ENCODE measurements at regions not wholly inside any gene's neighbourhood (a gene's known extent, or its start where the extent isn't known, plus 50 kb on each side); places are given as distances from the start of the nearest gene placed in this dataset.

- H3K4me1 ChIP-seq (ENCODE audit: control insufficient read depth, low read depth, low read length) = no peaks in the 10 kb centered on the region
- no peak overlapping the region for H3K9ac ChIP-seq (ENCODE audit: low read length)
- no peaks in the 10 kb centered on the region for H3K9me3 ChIP-seq (ENCODE audit: control insufficient read depth, low read depth, low read length)
- H3K36me3 ChIP-seq (ENCODE audit: control insufficient read depth, low read depth, low read length) = no peaks in the 10 kb centered on the region
- no peak overlapping the region for H3K4me3 ChIP-seq (ENCODE audit: low read length)
- H3K27me3 ChIP-seq (ENCODE audit: control insufficient read depth, insufficient read depth, low read length) = no peaks in the 10 kb centered on the region
- H3K27ac ChIP-seq (ENCODE audit: low read length) = no peak overlapping the region
These were observed 278.7 kb upstream of the ZNF521 start for GRCh38 chr18:25630682-25631081.

GRCh38 chr18:25621682-25622081 is 269.7 kb upstream of the ZNF521 start:
- no peak overlapping the region for H3K4me3 ChIP-seq (ENCODE audit: low read length)
- H3K9me3 ChIP-seq (ENCODE audit: control insufficient read depth, low read depth, low read length) = no peaks in the 10 kb centered on the region
- H3K27ac ChIP-seq (ENCODE audit: low read length) = no peak overlapping the region
- H3K27me3 ChIP-seq (ENCODE audit: control insufficient read depth, insufficient read depth, low read length) = no peaks in the 10 kb centered on the region
- no peaks in the 10 kb centered on the region for H3K4me1 ChIP-seq (ENCODE audit: control insufficient read depth, low read depth, low read length)
- no peaks in the 10 kb centered on the region for H3K36me3 ChIP-seq (ENCODE audit: control insufficient read depth, low read depth, low read length)
- no peak overlapping the region for H3K9ac ChIP-seq (ENCODE audit: low read length)

GRCh38 chr18:25621144-25621543 is 269.2 kb upstream of the ZNF521 start:
- no peak overlapping the region for H3K9ac ChIP-seq (ENCODE audit: low read length)
- no peak overlapping the region for H3K27ac ChIP-seq (ENCODE audit: low read length)
- H3K4me3 ChIP-seq (ENCODE audit: low read length) = no peak overlapping the region
- no peaks in the 10 kb centered on the region for H3K36me3 ChIP-seq (ENCODE audit: control insufficient read depth, low read depth, low read length)
- no peaks in the 10 kb centered on the region for H3K4me1 ChIP-seq (ENCODE audit: control insufficient read depth, low read depth, low read length)
- no peaks in the 10 kb centered on the region for H3K27me3 ChIP-seq (ENCODE audit: control insufficient read depth, insufficient read depth, low read length)
- H3K9me3 ChIP-seq (ENCODE audit: control insufficient read depth, low read depth, low read length) = no peaks in the 10 kb centered on the region

GRCh38 chr18:25614168-25614567 is 262.2 kb upstream of the ZNF521 start:
- Histone ChIP-seq H3K27me3 (ENCODE audit: control insufficient read depth, insufficient read depth, low read length) (no peaks in the 10 kb centered on the region), H3K27ac (ENCODE audit: low read length) (no peak overlapping the region), H3K36me3 (ENCODE audit: control insufficient read depth, low read depth, low read length) (no peaks in the 10 kb centered on the region), H3K4me3 (ENCODE audit: low read length) (no peak overlapping the region), H3K9me3 (ENCODE audit: control insufficient read depth, low read depth, low read length) (no peaks in the 10 kb centered on the region), H3K9ac (ENCODE audit: low read length) (no peak overlapping the region), H3K4me1 (ENCODE audit: control insufficient read depth, low read depth, low read length) (peaks cover 5% of the 10 kb centered on the region)

- H3K27me3 ChIP-seq (ENCODE audit: control insufficient read depth, insufficient read depth, low read length) = no peaks in the 10 kb centered on the region
- H3K9ac ChIP-seq (ENCODE audit: low read length) = no peak overlapping the region
- no peaks in the 10 kb centered on the region for H3K36me3 ChIP-seq (ENCODE audit: control insufficient read depth, low read depth, low read length)
- H3K4me3 ChIP-seq (ENCODE audit: low read length) = no peak overlapping the region
- no peak overlapping the region for H3K27ac ChIP-seq (ENCODE audit: low read length)
- no peaks in the 10 kb centered on the region for H3K9me3 ChIP-seq (ENCODE audit: control insufficient read depth, low read depth, low read length)
- H3K4me1 ChIP-seq (ENCODE audit: control insufficient read depth, low read depth, low read length) = peaks cover 5% of the 10 kb centered on the region
These were observed 260.5 kb upstream of the ZNF521 start for GRCh38 chr18:25612466-25612865.

GRCh38 chr18:25608091-25608490 is 256.1 kb upstream of the ZNF521 start:
- H3K4me3 ChIP-seq (ENCODE audit: low read length) = no peak overlapping the region
- H3K27ac ChIP-seq (ENCODE audit: low read length) = no peak overlapping the region
- H3K9ac ChIP-seq (ENCODE audit: low read length) = no peak overlapping the region
- no peaks in the 10 kb centered on the region for H3K27me3 ChIP-seq (ENCODE audit: control insufficient read depth, insufficient read depth, low read length)
- H3K4me1 ChIP-seq (ENCODE audit: control insufficient read depth, low read depth, low read length) = peaks cover 3% of the 10 kb centered on the region
- H3K36me3 ChIP-seq (ENCODE audit: control insufficient read depth, low read depth, low read length) = no peaks in the 10 kb centered on the region
- H3K9me3 ChIP-seq (ENCODE audit: control insufficient read depth, low read depth, low read length) = no peaks in the 10 kb centered on the region

GRCh38 chr18:25604894-25605597 is 253.1 kb upstream of the ZNF521 start:
- Histone ChIP-seq H3K36me3 (ENCODE audit: control insufficient read depth, low read depth, low read length) (no peaks in the 10 kb centered on the region), H3K4me1 (ENCODE audit: control insufficient read depth, low read depth, low read length) (no peaks in the 10 kb centered on the region), H3K27ac (ENCODE audit: low read length) (no peak overlapping the region), H3K9ac (ENCODE audit: low read length) (no peak overlapping the region), H3K9me3 (ENCODE audit: control insufficient read depth, low read depth, low read length) (no peaks in the 10 kb centered on the region), H3K27me3 (ENCODE audit: control insufficient read depth, insufficient read depth, low read length) (no peaks in the 10 kb centered on the region), H3K4me3 (ENCODE audit: low read length) (no peak overlapping the region)

- H3K27me3 ChIP-seq (ENCODE audit: control insufficient read depth, insufficient read depth, low read length) = no peaks in the 10 kb centered on the region
- no peak overlapping the region for H3K4me3 ChIP-seq (ENCODE audit: low read length)
- no peak overlapping the region for H3K9ac ChIP-seq (ENCODE audit: low read length)
- no peaks in the 10 kb centered on the region for H3K9me3 ChIP-seq (ENCODE audit: control insufficient read depth, low read depth, low read length)
- H3K36me3 ChIP-seq (ENCODE audit: control insufficient read depth, low read depth, low read length) = no peaks in the 10 kb centered on the region
- no peaks in the 10 kb centered on the region for H3K4me1 ChIP-seq (ENCODE audit: control insufficient read depth, low read depth, low read length)
- no peak overlapping the region for H3K27ac ChIP-seq (ENCODE audit: low read length)
These were observed 252.4 kb upstream of the ZNF521 start for GRCh38 chr18:25604196-25604893.

GRCh38 chr18:25599443-25599842 is 247.5 kb upstream of the ZNF521 start:
- no peaks in the 10 kb centered on the region for H3K4me1 ChIP-seq (ENCODE audit: control insufficient read depth, low read depth, low read length)
- H3K4me3 ChIP-seq (ENCODE audit: low read length) = no peak overlapping the region
- H3K36me3 ChIP-seq (ENCODE audit: control insufficient read depth, low read depth, low read length) = no peaks in the 10 kb centered on the region
- no peaks in the 10 kb centered on the region for H3K9me3 ChIP-seq (ENCODE audit: control insufficient read depth, low read depth, low read length)
- H3K27ac ChIP-seq (ENCODE audit: low read length) = no peak overlapping the region
- H3K27me3 ChIP-seq (ENCODE audit: control insufficient read depth, insufficient read depth, low read length) = no peaks in the 10 kb centered on the region
- H3K9ac ChIP-seq (ENCODE audit: low read length) = no peak overlapping the region

GRCh38 chr18:25597476-25597875 is 245.5 kb upstream of the ZNF521 start:
- H3K9me3 ChIP-seq (ENCODE audit: control insufficient read depth, low read depth, low read length) = no peaks in the 10 kb centered on the region
- H3K4me3 ChIP-seq (ENCODE audit: low read length) = no peak overlapping the region
- H3K36me3 ChIP-seq (ENCODE audit: control insufficient read depth, low read depth, low read length) = no peaks in the 10 kb centered on the region
- H3K27me3 ChIP-seq (ENCODE audit: control insufficient read depth, insufficient read depth, low read length) = no peaks in the 10 kb centered on the region
- H3K9ac ChIP-seq (ENCODE audit: low read length) = no peak overlapping the region
- no peak overlapping the region for H3K27ac ChIP-seq (ENCODE audit: low read length)
- no peaks in the 10 kb centered on the region for H3K4me1 ChIP-seq (ENCODE audit: control insufficient read depth, low read depth, low read length)

GRCh38 chr18:25595274-25596060 is 243.5 kb upstream of the ZNF521 start:
- no peak overlapping the region for H3K4me3 ChIP-seq (ENCODE audit: low read length)
- H3K9ac ChIP-seq (ENCODE audit: low read length) = no peak overlapping the region
- H3K27ac ChIP-seq (ENCODE audit: low read length) = no peak overlapping the region
- H3K9me3 ChIP-seq (ENCODE audit: control insufficient read depth, low read depth, low read length) = no peaks in the 10 kb centered on the region
- no peaks in the 10 kb centered on the region for H3K4me1 ChIP-seq (ENCODE audit: control insufficient read depth, low read depth, low read length)
- H3K36me3 ChIP-seq (ENCODE audit: control insufficient read depth, low read depth, low read length) = no peaks in the 10 kb centered on the region
- H3K27me3 ChIP-seq (ENCODE audit: control insufficient read depth, insufficient read depth, low read length) = no peaks in the 10 kb centered on the region

All from iPS-18a (cell line).